ENCODE measurements at regions not wholly inside any gene's neighbourhood (a gene's known extent, or its start where the extent isn't known, plus 50 kb on each side); places are given as distances from the start of the nearest gene placed in this dataset.
"Not testable (repeated sequence)": the region's sequence is repeated elsewhere in the genome, so short reads cannot be mapped to it uniquely, and the experiment has no call there.

- DNase-seq = no peak
Observed at GRCh38 chr13:26883613-26884257, 123.1 kb upstream of the GPR12 start.

DNA sequence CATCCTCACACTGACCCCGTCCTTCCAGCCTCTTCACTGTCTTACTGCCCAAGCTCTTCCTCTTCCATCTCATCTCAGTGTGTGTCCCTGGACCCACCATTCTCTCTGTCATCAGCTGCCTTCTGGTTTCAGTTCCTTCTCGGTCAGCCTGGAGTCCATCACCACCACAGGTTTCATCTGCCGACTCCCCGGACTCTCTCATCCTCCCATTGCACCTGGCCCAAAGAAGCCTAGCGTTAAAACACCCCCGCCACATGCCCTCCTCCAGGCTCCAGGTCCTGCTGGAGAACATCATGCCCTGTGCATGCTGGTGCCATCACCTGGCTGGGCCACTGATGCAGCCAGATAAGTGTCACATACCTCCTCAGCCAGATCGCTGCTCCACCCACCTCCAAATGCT is 122.1 kb upstream of the GPR12 start:
- DNase-seq = no peak

DNA sequence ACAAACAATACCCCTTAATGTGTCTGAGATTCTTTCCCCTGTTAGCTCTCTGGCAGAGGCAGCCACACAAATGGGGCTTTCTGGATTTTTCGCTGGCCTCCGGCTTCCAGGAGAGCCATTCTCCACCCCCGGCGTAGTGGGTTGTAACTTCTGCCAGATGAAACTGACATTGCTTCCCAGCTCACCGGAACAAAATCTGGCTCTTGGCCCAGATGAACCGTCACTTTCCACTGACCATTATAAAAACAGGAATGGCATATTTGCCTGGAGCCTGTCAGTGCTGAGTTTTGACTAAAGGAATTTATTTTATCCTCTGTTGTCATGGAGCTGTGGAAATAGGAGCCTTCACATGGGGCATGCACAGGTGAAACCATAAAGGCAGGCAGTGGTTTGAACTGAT is 120.6 kb upstream of the GPR12 start:
- DNase-seq = no peak

DNA sequence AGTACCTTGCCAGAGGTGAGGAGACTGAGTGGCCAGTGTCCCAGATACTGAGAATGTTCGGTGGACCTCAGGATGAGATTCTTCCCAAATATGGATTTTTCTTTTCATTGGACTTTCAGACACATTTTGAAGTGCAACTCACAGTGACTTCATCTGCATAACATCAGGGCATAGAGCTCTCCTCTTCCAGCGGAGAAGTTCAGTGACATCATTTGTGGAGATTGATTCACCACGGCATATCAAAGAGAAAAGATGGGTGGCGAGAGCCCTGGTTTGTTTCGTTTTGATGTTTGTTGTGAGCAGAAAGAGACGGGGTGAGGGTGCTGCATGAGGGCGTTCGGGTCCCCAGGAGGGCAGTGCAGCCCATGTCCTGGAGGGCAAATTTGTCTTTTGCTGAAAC is 120.1 kb upstream of the GPR12 start:
- no peak for DNase-seq

DNA sequence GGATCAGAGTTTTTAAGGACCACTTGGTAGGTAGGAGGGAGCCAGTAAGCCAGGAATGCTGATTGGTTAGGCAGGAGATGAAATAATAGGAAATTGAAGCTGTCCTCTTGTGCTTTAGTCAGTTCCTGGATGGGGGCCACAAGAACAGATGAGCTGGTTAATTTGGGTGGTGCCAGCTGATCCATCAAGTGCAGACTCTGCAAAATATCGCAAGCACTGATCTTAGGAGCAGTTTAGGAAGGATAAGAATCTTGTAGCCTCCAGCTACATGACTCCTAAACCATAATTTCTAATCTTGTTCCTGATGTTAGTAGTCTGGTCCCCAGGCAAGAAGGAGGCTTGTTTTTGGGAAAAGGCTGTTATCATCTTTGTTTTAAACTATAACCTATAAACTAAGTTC is 117.9 kb upstream of the GPR12 start:
- DNase-seq = no peak

DNA sequence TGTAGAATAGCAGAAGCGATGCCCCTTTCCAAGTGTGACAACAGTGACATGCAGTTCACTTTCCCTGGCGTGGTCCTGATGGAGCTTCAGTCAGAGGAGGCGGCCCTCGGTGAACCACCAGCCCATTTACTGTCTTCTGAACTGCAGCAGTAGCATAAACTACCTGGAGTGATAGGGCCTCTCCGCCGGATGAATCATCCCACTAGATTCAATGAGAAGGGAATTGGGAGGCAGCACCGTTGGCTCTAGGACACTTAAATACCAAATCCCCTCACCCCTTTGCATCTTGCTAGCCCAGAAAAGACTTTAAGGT is 112.8 kb upstream of the GPR12 start:
- no peak for DNase-seq

DNA sequence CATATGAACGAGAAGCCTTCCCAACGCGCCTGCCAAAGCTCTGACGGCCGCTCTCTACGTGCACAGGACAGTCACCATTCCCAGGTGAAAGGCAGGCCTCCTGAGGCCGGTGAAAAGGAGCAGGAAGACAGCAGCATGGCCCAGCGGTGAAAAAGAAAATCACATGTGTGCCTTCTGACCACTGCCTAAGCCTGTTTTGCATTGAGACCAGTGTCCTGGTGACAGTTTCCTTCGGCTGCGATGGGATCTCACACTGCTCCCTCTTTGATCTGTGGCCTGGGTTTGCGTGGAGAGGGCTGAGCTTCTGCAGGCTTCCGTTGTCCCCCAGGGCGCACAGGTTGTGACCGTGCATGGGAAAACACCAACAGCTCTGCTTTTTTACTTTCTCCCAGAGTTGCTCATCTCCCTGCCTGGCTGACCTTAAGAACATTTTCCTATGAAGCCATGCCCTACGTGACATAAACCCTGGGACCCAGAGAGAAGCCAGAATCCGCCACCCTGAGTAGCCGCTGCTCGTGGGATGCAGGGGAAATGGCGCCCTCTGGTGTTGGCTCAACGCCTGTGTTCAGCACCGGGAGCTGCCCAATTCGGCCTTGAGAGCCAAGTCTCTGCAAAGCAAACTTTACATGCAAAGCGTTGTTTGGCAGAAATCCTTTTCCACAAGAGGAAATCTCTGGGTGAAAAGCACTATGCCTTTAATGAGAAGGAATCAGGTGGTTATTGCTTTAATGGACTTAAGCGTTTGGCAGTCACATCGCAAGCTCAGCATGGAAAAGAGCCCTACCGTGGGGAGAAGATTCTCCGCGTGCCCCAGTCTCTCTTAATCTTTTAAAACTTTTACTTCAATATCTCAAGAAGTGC is 112.2 kb upstream of the GPR12 start:
- peak; percentile 79 for DNase-seq

DNA sequence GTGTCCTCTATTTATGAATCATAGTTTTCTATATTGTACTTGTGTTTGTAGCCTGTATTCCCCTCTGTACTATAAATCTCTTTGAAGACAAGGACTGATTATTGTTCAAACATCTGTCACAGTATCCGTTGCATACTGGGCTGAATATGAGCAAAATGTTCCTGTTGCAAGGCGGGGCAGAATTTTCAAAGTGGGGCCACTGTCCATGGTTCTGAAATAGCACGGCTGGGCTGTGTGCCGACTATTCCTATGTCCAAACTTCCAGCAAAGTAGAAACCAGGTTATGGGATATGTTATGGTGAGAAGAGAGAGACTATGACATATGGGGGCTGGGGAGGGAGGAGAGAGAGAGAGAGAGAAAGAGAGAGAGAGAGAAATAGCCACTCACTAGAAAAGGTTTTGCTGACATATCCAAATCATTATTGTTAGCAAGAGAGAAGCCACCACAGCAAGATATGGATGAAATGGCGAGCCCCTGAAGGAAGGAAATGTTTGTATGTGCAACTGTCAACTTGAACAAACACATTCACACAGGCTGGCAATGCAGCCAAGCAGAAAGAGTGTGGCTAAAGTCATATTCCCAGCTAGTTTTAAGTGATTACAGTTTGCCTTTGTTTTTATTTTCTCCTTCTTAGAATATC is 107.0 kb upstream of the GPR12 start:
- DNase-seq = peak; percentile 40

DNA sequence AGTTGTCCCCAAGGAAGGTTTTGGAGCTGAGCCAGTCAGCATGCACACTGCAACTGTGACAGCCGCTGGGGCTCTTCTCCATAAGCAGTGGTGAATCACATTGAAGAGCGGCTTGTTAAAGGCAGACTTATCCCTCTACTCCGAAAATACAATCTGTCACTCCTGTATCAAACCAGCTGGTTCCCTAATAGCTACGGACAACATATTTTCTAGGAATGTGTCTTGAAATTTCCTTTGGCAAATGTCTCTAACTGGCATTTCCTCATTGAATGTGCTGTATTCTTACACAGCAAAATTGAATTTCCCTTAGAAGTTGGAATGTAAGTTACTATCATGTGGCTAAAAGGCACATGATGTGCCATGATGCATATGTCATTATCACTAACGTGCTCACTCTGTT is 104.0 kb upstream of the GPR12 start:
- DNase-seq = no peak

DNA sequence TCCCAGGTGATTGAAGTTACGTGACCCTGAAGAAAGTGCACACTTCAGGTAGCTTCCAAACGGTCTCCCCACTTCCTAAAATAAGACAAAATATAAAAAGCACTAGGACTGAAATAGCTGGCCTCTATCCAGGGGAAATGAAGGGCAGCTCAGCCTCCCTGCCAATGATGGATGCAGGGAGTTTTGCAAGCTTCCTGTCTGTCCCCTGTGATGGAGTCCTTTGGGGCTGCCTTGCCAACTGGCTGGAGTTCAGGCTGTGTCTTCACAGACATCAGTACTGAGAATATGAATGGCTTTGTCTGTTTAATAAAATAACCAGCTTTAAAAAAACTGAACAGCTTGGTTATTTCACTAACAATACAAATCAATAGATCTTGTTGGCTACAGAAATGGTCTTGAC is 101.4 kb upstream of the GPR12 start:
- DNase-seq = no peak

GRCh38 chr13:26855921-26856320 is 95.3 kb upstream of the GPR12 start:
- no peak for DNase-seq

GRCh38 chr13:26855071-26855470 is 94.5 kb upstream of the GPR12 start:
- DNase-seq = no peak

- no peak for DNase-seq
Observed at GRCh38 chr13:26853323-26853722, 92.7 kb upstream of the GPR12 start.

DNA sequence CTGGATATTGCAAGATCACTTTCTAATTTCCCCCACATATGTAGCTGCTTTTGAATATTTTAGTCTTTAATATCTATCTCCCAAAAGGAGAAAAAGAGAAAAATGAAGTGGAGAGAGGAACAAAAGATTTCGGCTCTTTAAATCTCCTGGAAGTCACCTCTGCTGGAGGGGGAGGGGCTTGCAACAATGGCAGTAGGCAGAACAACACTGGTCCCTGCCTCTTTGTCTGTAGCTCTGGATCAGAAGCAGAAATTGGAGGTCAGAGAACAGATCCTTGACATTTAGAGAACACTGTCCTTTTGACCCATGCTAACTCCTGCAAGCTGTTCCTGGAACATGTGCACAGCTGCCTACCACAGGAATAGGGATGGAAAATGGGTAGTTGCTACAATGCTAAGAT is 86.7 kb upstream of the GPR12 start:
- DNase-seq = no peak

DNA sequence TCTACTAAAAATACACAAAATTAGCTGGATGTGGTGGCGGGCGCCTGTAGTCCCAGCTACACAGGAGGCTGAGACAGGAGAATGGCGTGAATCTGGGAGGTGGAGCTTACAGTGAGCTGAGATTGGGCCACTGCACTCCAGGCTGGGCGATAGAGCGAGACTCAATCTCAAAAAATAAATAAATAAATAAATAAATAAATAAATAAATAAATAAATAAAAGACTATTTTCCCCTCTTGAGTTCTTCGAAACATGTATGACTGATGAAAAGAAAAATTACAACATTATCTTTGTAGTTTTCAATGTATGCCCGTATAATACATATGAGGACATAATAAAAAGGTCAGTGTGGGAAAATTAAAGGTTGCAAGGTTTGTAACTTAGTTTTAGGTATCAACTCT is 84.5 kb upstream of the GPR12 start:
- DNase-seq = not testable (repeated sequence)

DNA sequence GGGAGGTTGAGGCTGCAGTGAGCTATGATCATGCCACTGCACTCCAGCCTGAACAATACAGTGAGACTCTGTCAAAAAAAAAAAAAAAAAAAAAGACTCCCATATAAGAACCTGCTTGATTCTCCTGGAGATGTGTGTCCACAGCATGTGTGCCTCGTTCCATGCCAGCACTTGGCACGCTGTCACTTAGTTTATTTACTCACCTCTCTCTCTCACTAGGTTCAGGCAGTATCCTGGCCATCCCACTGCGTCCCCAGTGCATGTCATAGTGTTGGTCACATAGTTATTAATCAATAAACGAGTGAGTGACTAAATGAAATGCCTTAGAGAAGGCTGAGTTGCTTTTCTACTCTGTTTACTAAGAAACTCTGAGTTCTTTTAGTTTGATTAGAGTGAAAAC is 79.1 kb upstream of the GPR12 start:
- DNase-seq = no peak

DNA sequence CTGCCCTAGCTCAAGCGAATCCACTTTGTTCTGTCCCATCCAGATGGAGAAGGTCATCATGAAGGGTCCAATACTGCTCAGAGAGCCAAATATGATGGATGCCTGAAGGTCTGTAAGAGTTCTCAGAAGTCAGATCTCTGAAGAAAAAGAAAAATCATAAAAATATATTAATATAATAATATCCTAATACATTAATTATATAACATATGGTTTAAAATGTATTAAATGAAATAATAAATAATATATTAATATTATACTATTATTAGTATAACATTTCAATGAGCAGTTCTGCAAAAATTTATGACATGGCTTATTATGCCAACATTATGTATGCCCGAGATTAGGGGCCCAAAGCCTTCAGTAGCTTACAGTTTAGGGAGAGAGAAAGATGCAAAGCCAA is 78.2 kb upstream of the GPR12 start:
- DNase-seq = no peak

DNA sequence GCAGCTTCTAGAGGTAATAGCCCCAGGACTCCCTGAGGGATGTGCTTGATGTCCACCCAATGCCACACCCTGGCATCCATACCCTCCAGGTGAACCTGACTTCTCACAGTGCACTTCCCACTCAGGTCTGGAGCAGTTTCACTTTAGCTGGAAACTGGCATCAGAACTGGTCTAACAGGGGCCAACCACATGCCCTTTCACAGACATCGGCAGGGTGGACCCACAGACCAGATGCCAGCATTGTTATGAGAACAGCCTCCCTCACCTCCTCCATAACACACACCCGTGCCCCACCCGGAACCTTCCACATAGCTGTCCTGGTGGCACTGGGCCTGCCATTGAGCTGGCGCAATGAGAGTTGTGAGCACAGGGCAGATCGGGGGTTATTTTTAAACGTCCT is 77.4 kb upstream of the GPR12 start:
- DNase-seq = no peak

DNA sequence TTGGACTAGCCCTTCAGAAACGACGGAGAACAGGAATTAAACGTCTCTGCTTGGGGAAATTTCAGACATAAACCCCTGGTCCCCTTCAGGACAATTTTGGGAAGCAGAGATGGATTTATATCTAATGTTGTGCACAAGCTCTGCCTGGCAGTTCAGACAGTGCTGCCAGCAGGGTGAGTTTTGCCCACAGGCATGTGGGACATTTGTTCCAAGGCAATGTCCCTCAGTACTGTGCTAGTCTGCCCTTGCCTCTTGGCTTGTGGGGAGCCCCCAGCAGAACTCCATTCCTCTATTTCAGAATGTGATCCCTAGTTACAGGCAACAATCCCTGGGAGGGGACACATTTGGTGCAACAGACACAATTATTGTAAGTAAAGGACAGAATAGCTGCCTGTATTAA is 76.5 kb upstream of the GPR12 start:
- DNase-seq = no peak

DNA sequence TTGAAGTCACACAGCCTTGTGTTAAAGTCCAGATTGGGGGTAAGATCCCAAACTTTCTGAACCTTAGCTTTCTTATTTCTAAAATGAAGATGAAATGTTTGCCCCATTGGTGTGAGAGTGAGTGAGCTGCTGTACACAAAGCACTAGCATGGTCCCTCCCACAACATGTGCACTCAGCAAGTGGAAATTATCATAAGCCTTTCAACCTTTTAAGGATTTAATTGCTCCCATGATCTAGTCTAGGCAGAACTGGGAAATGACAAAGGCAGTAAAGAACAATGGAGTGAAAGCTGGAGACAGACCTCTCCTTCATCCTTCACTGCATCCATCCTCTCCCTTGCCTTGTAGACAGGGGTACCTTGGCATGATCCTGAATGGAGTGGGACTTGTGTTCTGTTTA is 76.0 kb upstream of the GPR12 start:
- no peak for DNase-seq

DNA sequence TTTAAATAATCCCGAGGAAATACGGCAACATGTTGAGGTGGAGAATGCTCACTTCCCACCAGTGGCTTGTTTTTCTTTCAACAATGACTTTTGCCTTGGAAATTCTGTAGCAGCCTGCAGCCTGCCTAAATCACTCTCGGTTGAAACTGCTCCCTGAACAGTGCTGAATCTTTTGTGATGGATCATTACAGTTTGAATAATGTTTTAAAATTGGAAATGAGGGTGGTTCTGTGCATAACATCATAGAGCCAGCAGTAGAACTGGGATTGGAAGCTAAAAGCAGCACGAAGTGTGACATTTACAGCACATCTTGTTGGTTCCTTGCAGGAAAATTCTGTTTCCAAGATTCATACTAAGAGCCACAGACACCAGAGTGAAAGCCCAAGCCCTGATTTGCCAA is 74.1 kb upstream of the GPR12 start:
- DNase-seq = no peak

DNA sequence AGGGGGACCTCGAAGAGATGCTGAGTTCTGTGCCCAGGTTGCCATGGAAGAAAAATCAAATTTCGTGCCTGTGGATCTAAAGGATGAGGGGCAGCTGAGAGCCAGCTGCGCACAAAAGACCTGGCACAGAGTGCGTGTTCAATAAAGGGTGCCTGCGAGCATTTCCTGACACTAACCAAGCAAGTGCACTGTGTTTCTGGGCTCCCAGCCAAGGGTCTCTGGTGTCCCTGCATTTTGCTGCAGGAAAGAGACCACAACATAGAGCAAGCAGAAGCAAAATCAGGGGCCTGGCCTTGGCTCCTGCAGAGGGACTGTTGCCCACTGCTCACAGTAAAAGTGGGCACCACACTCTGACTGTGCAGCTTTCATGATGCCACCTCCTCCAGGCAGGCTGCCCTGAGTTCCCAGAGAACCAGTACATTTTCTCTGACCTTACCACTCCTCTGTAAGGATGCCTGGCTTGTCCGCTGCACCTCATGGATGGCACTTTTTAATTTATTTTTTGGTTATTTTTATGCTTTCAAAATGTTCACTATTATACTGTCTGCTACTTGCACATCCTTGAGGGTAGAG is 70.8 kb upstream of the GPR12 start:
- no peak for DNase-seq

- no peak for DNase-seq
Observed at GRCh38 chr13:26829716-26830115, 69.1 kb upstream of the GPR12 start.

DNA sequence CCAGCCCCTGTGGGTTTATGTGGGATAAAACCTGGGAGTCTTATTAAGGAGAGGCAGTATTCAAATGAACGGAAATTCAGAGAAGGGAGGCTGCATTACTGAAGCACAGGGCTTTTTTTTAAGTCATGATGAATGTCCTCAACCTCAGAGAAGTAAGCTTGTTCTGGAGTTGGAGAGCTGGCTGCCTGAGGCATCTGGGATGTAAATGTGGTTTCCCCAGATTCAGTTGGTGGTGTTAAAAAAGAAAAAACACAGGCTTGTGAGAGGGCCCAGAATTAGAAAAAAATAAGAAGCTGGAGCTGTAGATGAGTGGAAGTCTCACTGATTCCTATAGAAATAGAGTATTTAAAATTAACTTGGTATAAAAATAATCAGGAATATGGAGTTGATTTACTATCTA is 64.0 kb upstream of the GPR12 start:
- no peak for DNase-seq

Measured in retina (tissue), 1 donor.